H1 (cell line): ENCODE measurements at regions not wholly inside any gene's neighbourhood (a gene's known extent, or its start where the extent isn't known, plus 50 kb on each side); places are given as distances from the start of the nearest gene placed in this dataset.

Source experiments
- CTCF ChIA-PET: fragments of 300-600 bp; sonication (Branson Sonifier 250); formaldehyde crosslinking; loops from one replicate; lab custom pipeline; 2021; ENCODE audit not compliant: partially characterized antibody; lab: Charles Lee
- POLR2A ChIA-PET: fragments of 300-600 bp; sonication (Branson Sonifier 250); formaldehyde crosslinking; loops from one replicate; lab custom pipeline; 2021; ENCODE audit warnings: inconsistent platforms; ENCODE audit not compliant: partially characterized antibody; lab: Charles Lee
- DNase-seq, 2 experiments: peaks; one replicate each; pipeline versions ENCODE4 v3.0.0 to v3.0.0-alpha.2; 2010 to 2022; ENCODE audit warnings: low spot score in 2 of 2, low read depth in 1 of 2, mixed read lengths in 1 of 2
- FAIRE-seq: peaks from 2 replicates; lab custom pipeline; 2011; peaks lifted over from hg19 to GRCh38; lab: Jason Lieb, UNC
- H2AFZ ChIP-seq: 2 replicates; pipeline ENCODE4 v1.8.1; 2012; ENCODE audit warnings: low read length, inconsistent platforms
- H2AK5ac ChIP-seq: 2 replicates; pipeline ENCODE4 v1.6.1; 2013; ENCODE audit warnings: low read depth, low read length
- H2BK120ac ChIP-seq: replicated peaks from 2 replicates; pipeline ENCODE3; 2013; ENCODE audit warnings: low read depth, low read length, inconsistent platforms
- H2BK12ac ChIP-seq: 2 replicates; pipeline ENCODE4 v1.6.1; 2013; ENCODE audit warnings: low read depth, low read length
- H2BK15ac ChIP-seq: 2 replicates; pipeline ENCODE4 v1.6.1; 2013; ENCODE audit warnings: low read length
- H2BK20ac ChIP-seq: 2 replicates; pipeline ENCODE4 v1.6.1; 2013; ENCODE audit warnings: low read length
- H2BK5ac ChIP-seq: 2 replicates; pipeline ENCODE4 v1.6.1; 2013; ENCODE audit warnings: low read depth, low read length
- H3K14ac ChIP-seq: 2 replicates; pipeline ENCODE4 v1.6.1; 2013; ENCODE audit warnings: inconsistent platforms; ENCODE audit not compliant: insufficient read length
- H3K18ac ChIP-seq: 2 replicates; pipeline ENCODE4 v1.6.1; 2013; ENCODE audit warnings: low read length; ENCODE audit errors: extremely low read depth
- H3K23ac ChIP-seq: 2 replicates; pipeline ENCODE4 v1.6.1; 2013; ENCODE audit warnings: inconsistent platforms; ENCODE audit not compliant: insufficient read length
- H3K23me2 ChIP-seq: 2 replicates; pipeline ENCODE4 v1.6.1; 2013; ENCODE audit warnings: low read depth, low read length
- H3K27ac ChIP-seq: 2 replicates; pipeline ENCODE4 v1.6.1; 2011; ENCODE audit warnings: low read depth, low read length, inconsistent platforms
- H3K27me3 ChIP-seq, 4 experiments: replicated peaks in 1 of 4; 1 replicate in 1 of 4; 2 replicates in 3 of 4; pipeline versions ENCODE4 v1.6.1 to v1.8.1; 2011 to 2013; ENCODE audit warnings: low read length in 3 of 4, mild to moderate bottlenecking in 3 of 4, inconsistent platforms in 2 of 4, mixed read lengths in 2 of 4, moderate library complexity in 1 of 4; ENCODE audit not compliant: control insufficient read depth in 3 of 4, insufficient read depth in 3 of 4; ENCODE audit errors: extremely low read depth in 1 of 4
- H3K36me3 ChIP-seq, 4 experiments: 2 replicates each; pipeline versions ENCODE4 v1.6.1 to v1.8.1; 2011 to 2013; ENCODE audit warnings: mild to moderate bottlenecking in 4 of 4, low read length in 3 of 4, moderate library complexity in 2 of 4, control low read depth in 1 of 4, inconsistent platforms in 1 of 4; ENCODE audit not compliant: insufficient read depth in 4 of 4, control insufficient read depth in 2 of 4
- H3K4ac ChIP-seq: replicated peaks from 2 replicates; pipeline ENCODE3; 2013; ENCODE audit warnings: low read length, low read depth, mixed read lengths, inconsistent platforms; ENCODE audit not compliant: insufficient read length
- H3K4me1 ChIP-seq, 4 experiments: replicated peaks in 1 of 4; 1 replicate in 1 of 4; 2 replicates in 3 of 4; pipeline versions ENCODE4 v1.6.1 to v1.8.1; 2011 to 2013; ENCODE audit warnings: low read length in 3 of 4, inconsistent platforms in 2 of 4, mixed read lengths in 1 of 4; ENCODE audit not compliant: insufficient read depth in 4 of 4, control insufficient read depth in 3 of 4
- H3K4me2 ChIP-seq, 2 experiments: 2 replicates each; pipeline versions ENCODE4 v1.6.1 to v1.8.1; 2011 to 2013; ENCODE audit warnings: low read depth in 2 of 2, low read length in 2 of 2, control low read depth in 1 of 2, inconsistent platforms in 1 of 2, mild to moderate bottlenecking in 1 of 2; ENCODE audit not compliant: insufficient read depth in 1 of 2
- H3K4me3 ChIP-seq, 4 experiments: fragments of 200-600, 300-600 bp in 1 of 4; sonication (generic), shearing (Covaris generic), sonication (Bioruptor Twin) in 1 of 4; 2 replicates each; pipeline versions ENCODE4 v1.5.1 to v1.8.1; 2011 to 2016; ENCODE audit warnings: low read length in 4 of 4, low read depth in 3 of 4, control low read depth in 2 of 4, inconsistent platforms in 2 of 4, mild to moderate bottlenecking in 2 of 4, mixed read lengths in 1 of 4, moderate library complexity in 1 of 4; ENCODE audit not compliant: insufficient read depth in 2 of 4; ENCODE audit errors: extremely low read depth in 1 of 4
- H3K56ac ChIP-seq: replicated peaks from 2 replicates; pipeline ENCODE3; 2013; ENCODE audit warnings: low read depth, mild to moderate bottlenecking, mixed read lengths, low read length, inconsistent platforms; ENCODE audit not compliant: insufficient read length
- H3K79me1 ChIP-seq: 2 replicates; pipeline ENCODE4 v1.6.1; 2013; ENCODE audit warnings: low read depth, low read length, control low read depth
- H3K79me2 ChIP-seq, 2 experiments: 2 replicates each; pipeline versions ENCODE4 v1.6.1 to v1.8.1; 2012 to 2013; ENCODE audit warnings: low read length in 2 of 2, mild to moderate bottlenecking in 2 of 2, inconsistent platforms in 1 of 2; ENCODE audit not compliant: insufficient read depth in 2 of 2, control insufficient read depth in 1 of 2
- H3K9ac ChIP-seq, 4 experiments: replicated peaks in 1 of 4; 1 replicate in 1 of 4; 2 replicates in 3 of 4; pipeline versions ENCODE4 v1.6.1 to v1.8.1; 2011 to 2013; ENCODE audit warnings: low read depth in 3 of 4, low read length in 3 of 4, control low read depth in 2 of 4, mild to moderate bottlenecking in 2 of 4, moderate library complexity in 2 of 4, inconsistent platforms in 1 of 4; ENCODE audit errors: extremely low read depth in 1 of 4
- H3K9me3 ChIP-seq, 2 experiments: 2 replicates each; pipeline versions ENCODE4 v1.6.1 to v1.8.1; 2012 to 2013; ENCODE audit warnings: mild to moderate bottlenecking in 2 of 2, moderate library complexity in 2 of 2, control low read depth in 1 of 2, inconsistent platforms in 1 of 2, low read depth in 1 of 2, low read length in 1 of 2, mixed read lengths in 1 of 2; ENCODE audit not compliant: insufficient read depth in 2 of 2
- H4K20me1 ChIP-seq, 2 experiments: replicated peaks in 1 of 2; 2 replicates each; pipeline versions ENCODE3 to v1.8.1; 2011 to 2013; ENCODE audit warnings: inconsistent platforms in 2 of 2, low read length in 2 of 2, mild to moderate bottlenecking in 1 of 2; ENCODE audit not compliant: insufficient read depth in 2 of 2, control insufficient read depth in 1 of 2
- H4K5ac ChIP-seq: 2 replicates; pipeline ENCODE4 v1.6.1; 2013; ENCODE audit warnings: low read length, low read depth, mixed read lengths, inconsistent platforms; ENCODE audit not compliant: insufficient read length
- H4K8ac ChIP-seq: 2 replicates; pipeline ENCODE4 v1.8.0; 2013; ENCODE audit warnings: mild to moderate bottlenecking, moderate library complexity, low read length, inconsistent platforms; ENCODE audit not compliant: insufficient read depth; ENCODE audit errors: extremely low read depth
- H4K91ac ChIP-seq: replicated peaks from 2 replicates; pipeline ENCODE3; 2013; ENCODE audit warnings: low read length, mixed read lengths, inconsistent platforms; ENCODE audit not compliant: insufficient read length
- ASH2L ChIP-seq: fragments of 200-600, 300-600 bp; sonication (generic); IDR thresholded peaks from one replicate; pipeline ENCODE4 v1.7.1; 2017; ENCODE audit warnings: low read length
- BRCA1 ChIP-seq: IDR thresholded peaks from 2 replicates; pipeline ENCODE4 v1.6.1; 2012; ENCODE audit warnings: low read depth, low read length, improper control_type of control experiment
- CHD1 ChIP-seq: IDR thresholded peaks from 2 replicates; pipeline ENCODE4 v1.6.1; 2012; ENCODE audit warnings: low read depth, low read length, improper control_type of control experiment
- CREB1 ChIP-seq: IDR thresholded peaks from 2 replicates; pipeline ENCODE4 v1.6.1; 2012; ENCODE audit warnings: inconsistent platforms
- CTBP2 ChIP-seq: IDR thresholded peaks from 2 replicates; pipeline ENCODE4 v1.7.0; 2011; ENCODE audit warnings: borderline replicate concordance, mild to moderate bottlenecking, moderate library complexity, mixed read lengths, low read length; ENCODE audit not compliant: insufficient read depth, insufficient read length
- EGR1 ChIP-seq: IDR thresholded peaks from 2 replicates; pipeline ENCODE4 v1.6.1; 2011; ENCODE audit warnings: low read depth, low read length, borderline replicate concordance
- GABPA ChIP-seq: IDR thresholded peaks from 2 replicates; pipeline ENCODE4 v1.6.1; 2011; ENCODE audit warnings: mild to moderate bottlenecking, low read length, moderate library complexity, borderline replicate concordance; ENCODE audit not compliant: insufficient read depth
- HDAC2 ChIP-seq, 2 experiments: fragments of 300-600 bp in 1 of 2; sonication (generic) in 1 of 2; IDR thresholded peaks; 2 replicates each; pipeline ENCODE4 v1.6.1; 2011 to 2012; ENCODE audit warnings: low read depth in 2 of 2, low read length in 2 of 2, mild to moderate bottlenecking in 2 of 2, moderate library complexity in 2 of 2, borderline replicate concordance in 1 of 2, inconsistent platforms in 1 of 2
- KDM5A ChIP-seq: fragments of 200-600 bp; IDR thresholded peaks from 2 replicates; pipeline ENCODE4 v1.7.1; 2012; ENCODE audit warnings: mild to moderate bottlenecking, low read length, inconsistent platforms, mixed read lengths
- NANOG ChIP-seq: IDR thresholded peaks from 2 replicates; pipeline ENCODE4 v1.6.1; 2011; ENCODE audit warnings: low read length, low read depth, mild to moderate bottlenecking, inconsistent platforms; ENCODE audit not compliant: insufficient read depth, poor library complexity, severe bottlenecking
- WGBS, 2 experiments: shearing (Covaris generic) in 1 of 2; methylation state at CpG; one replicate each; pipeline versions ENCODE4 v1.1.6 to v1.1.7; 2013 to 2015; ENCODE audit warnings: low lambda C conversion rate in 2 of 2, mixed read lengths in 2 of 2, inconsistent platforms in 1 of 2, low coverage in 1 of 2, missing lambda C conversion rate in 1 of 2; ENCODE audit not compliant: insufficient replicate concordance in 2 of 2, insufficient coverage in 1 of 2, insufficient read length in 1 of 2; ENCODE audit errors: extremely low coverage in 1 of 2, missing lambda C conversion rate in 1 of 2; 5-methylcytosine and 5-hydroxymethylcytosine counted together

DNA sequence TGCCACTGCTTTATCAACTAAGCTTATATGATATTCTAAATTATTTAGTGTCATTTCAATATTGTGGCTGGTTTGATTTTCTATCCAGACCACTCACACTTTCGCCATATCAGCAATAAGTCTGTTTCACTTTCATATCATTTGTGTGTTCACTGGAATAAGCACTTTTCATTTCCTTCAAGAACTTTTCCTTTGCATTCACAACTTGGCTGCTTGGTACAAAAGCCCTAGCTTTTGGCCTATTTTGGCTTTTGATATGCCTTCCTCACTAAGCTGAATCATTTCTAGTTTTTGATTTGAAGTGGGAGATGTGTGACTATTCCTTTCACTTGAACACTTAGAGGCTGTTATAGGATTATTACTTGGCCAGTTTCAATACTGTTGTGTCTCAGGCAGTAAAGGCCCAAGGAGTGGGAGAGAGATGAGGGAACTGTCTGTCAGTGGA lies 120.9 kb upstream of the NAMPT start:
- CTCF ChIA-PET: interaction anchor here (0.6 kb wide), 1 partner anchor 17 kb away, joined by 3 read pairs; no protein-coding TSS in a partner anchor

More for the DNA sequence above, 120.9 kb upstream of the NAMPT start:
- no peaks in the 10 kb centered on the region for H3K27me3 ChIP-seq
- H4K8ac ChIP-seq: no peak overlapping the region
- H3K4ac ChIP-seq: no peak overlapping the region
- H3K9me3 ChIP-seq: no peaks in the 10 kb centered on the region
- H3K36me3 ChIP-seq: no peaks in the 10 kb centered on the region
- WGBS, 2 experiments: 0% methylated on average over 1 of the region's 1 CpG; no CpG with 5 or more reads in 1 of the 2 experiments
- no peak overlapping the region for H3K56ac ChIP-seq
- no peak overlapping the region for H3K4me2 ChIP-seq
- no peaks in the 10 kb centered on the region for H4K20me1 ChIP-seq
- no peak overlapping the region for H2BK120ac ChIP-seq
- H3K79me1 ChIP-seq: no peaks in the 10 kb centered on the region
- H3K23me2 ChIP-seq: no peaks in the 10 kb centered on the region
- no peaks in the 10 kb centered on the region for H3K79me2 ChIP-seq
- H2BK5ac ChIP-seq: no peak overlapping the region
- H3K18ac ChIP-seq: no peak overlapping the region
- no peak overlapping the region for H2AK5ac ChIP-seq
- peaks cover 0 to 5% (median 3%) of the 10 kb centered on the region in 4 experiments; a peak in 3 of 7 replicates for H3K4me1 ChIP-seq
- no peak overlapping the region for H3K27ac ChIP-seq
- H2BK12ac ChIP-seq: no peak overlapping the region
- H2BK15ac ChIP-seq: no peak overlapping the region
- H3K14ac ChIP-seq: no peak overlapping the region
- no peak for DNase-seq
- H2BK20ac ChIP-seq: no peak overlapping the region
- H4K91ac ChIP-seq: no peak overlapping the region
- POLR2A ChIA-PET: no interaction called here
- TF ChIP-seq NANOG: no peak
- TF ChIP-seq HDAC2 (IDR thresholded peaks at IDR 0.05; ENCODE audit: borderline replicate concordance in 1 of 2, low read depth in 2 of 2, low read length in 2 of 2): no peak
- no peak for TF ChIP-seq CREB1
- TF ChIP-seq ASH2L: no peak
- TF ChIP-seq EGR1: no peak
- no peak for TF ChIP-seq CHD1
- no peak for TF ChIP-seq BRCA1
- TF ChIP-seq KDM5A: no peak
- no peak for TF ChIP-seq CTBP2
- TF ChIP-seq GABPA: no peak
- H3K23ac ChIP-seq: no peak overlapping the region
- H3K9ac ChIP-seq: no peak overlapping the region
- no peak overlapping the region for H3K4me3 ChIP-seq
- FAIRE-seq: no peak
- no peak overlapping the region for H2AFZ ChIP-seq
- no peak overlapping the region for H4K5ac ChIP-seq
